ENCODE measurements at regions not wholly inside any gene's neighbourhood (a gene's known extent, or its start where the extent isn't known, plus 50 kb on each side); places are given as distances from the start of the nearest gene placed in this dataset.
A peak's percentile ranks its signal among the peaks of the same experiment; 100 is the strongest.

DNA sequence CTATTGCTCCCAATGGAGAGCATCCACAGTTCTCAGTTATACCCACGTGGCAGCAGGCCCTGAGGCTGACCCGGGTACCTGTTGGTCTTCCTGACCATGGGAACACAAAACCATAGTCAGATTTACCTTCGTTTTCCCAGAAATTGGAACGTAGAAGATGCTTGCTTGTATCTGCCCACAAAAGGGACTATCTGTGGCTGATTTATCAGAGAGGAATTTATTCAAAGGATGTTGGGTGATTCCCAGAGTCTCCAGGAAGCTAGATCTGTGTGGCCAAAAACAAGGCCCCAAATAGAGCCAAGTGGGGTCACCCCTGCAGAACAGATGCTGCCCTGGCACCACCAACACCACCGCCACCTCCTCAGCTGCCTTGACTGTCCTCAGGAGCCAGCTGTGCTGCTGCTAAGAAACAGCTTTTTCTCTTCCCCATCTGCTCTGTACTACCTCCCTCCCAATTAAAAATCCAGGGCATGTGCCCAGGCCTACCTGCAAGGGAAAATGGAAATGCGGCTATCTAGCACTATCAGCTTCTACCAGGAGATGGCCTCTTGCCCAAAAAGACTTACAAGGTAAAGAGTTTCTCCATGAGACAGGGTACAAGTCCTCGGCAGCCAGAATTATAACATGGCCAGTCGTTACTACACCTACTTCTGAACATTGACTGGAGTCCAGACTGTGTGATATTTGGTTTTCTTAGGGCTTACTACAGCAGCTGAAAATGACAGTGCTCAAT lies 128.6 kb upstream of the PLEKHG7 start:
- H3K4me3 ChIP-seq = no peak overlapping the region
- no peak overlapping the region for H3K27ac ChIP-seq (ENCODE audit: control insufficient read depth, insufficient read depth)
- no TSS peak for BruUV-seq (replicated peaks)
- H3K36me3 ChIP-seq (ENCODE audit: control insufficient read depth in 2 of 2, insufficient read depth in 2 of 2, low read length in 1 of 2) = peaks cover 0 to under 1% of the 10 kb centered on the region in 2 experiments; a peak in 1 of 4 replicates
- no peaks in the 10 kb centered on the region for H4K20me1 ChIP-seq (ENCODE audit: control insufficient read depth, insufficient read depth)
- ChIA-PET POLR2A (interaction anchor here (1.2 kb wide), 1 partner anchor 20 kb away, joined by 4 read pairs; no protein-coding TSS in a partner anchor), SMC1A (ENCODE audit: uncharacterized antibody, unreplicated experiment) (interaction anchor here (0.6 to 2.5 kb wide), 23 partner anchors 8 to 1509 kb away, joined by 3 to 19 read pairs (median 5); no protein-coding TSS in a partner anchor), RAD21 (ENCODE audit: unreplicated experiment) (interaction anchor here (0.8 to 2.2 kb wide), 9 partner anchors 10 to 1192 kb away, joined by 4 to 7 read pairs (median 5); no protein-coding TSS in a partner anchor), CTCF (interaction anchor here (0.6 to 3.2 kb wide), 18 partner anchors 9 to 1192 kb away, joined by 3 to 29 read pairs (median 4); no protein-coding TSS in a partner anchor)
- FAIRE-seq (no peak), DNase-seq (ENCODE audit: low read depth, low spot score) (no peak), ATAC-seq (peak; percentile 46)
- no peaks in the 10 kb centered on the region for H3K27me3 ChIP-seq (replicated peaks in 1 of 2; ENCODE audit: control insufficient read depth in 2 of 2, insufficient read depth in 2 of 2, low read length in 1 of 2)
- no peak overlapping the region for H3K9ac ChIP-seq (ENCODE audit: control insufficient read depth, insufficient read depth, low read length)
- H2AFZ ChIP-seq (ENCODE audit: control insufficient read depth, low read depth, low read length) = no peak overlapping the region
- TF ChIP-seq CTCF (IDR thresholded peaks at IDR 0.05 in 2 of 3, conservative IDR thresholded peaks at IDR 0.05 in 1 of 3; ENCODE audit: control insufficient read depth in 2 of 3, extremely low read depth in 1 of 3, insufficient read depth in 1 of 3, low read depth in 3 of 3, low read length in 3 of 3) (peak; percentile 34 to 43 (median 36); a peak in 5 of 6 replicates), SMC3 (IDR thresholded peaks at IDR 0.05; ENCODE audit: borderline replicate concordance, low read length) (peak; percentile 47; the same call in 1 of the 2 replicates), RAD21 (IDR thresholded peaks at IDR 0.05; ENCODE audit: insufficient read depth, low read depth, low read length) (peak; percentile 53; the same call in 1 of the 2 replicates), MTA2 (IDR thresholded peaks at IDR 0.05; ENCODE audit: low read depth) (no peak)
- peaks cover 10% of the 10 kb centered on the region; the same call in 1 of the 2 replicates for H3K4me1 ChIP-seq (ENCODE audit: control insufficient read depth, insufficient read depth, low read length)
- in situ Hi-C loops (cut with MboI) = loop anchor here (5.0 to 25.0 kb wide), 5 partner anchors 73 to 1187 kb away; partner anchors contain the start of gene BTG1
- intact Hi-C loops (cut with micrococcal nuclease; ENCODE audit: unreplicated experiment) = loop anchor here (1.0 to 10.0 kb wide), 4 partner anchors 76 to 997 kb away; no protein-coding TSS in a partner anchor
- no peaks in the 10 kb centered on the region; the same call in 2 of the 3 replicates for H3K9me3 ChIP-seq (replicated peaks; ENCODE audit: control insufficient read depth, insufficient read depth, low read length)
- H3K79me2 ChIP-seq (ENCODE audit: control insufficient read depth, insufficient read depth, low read length) = no peaks in the 10 kb centered on the region; the same call in 1 of the 2 replicates
- 71% methylated on average over 8 of the region's 8 CpGs for WGBS (ENCODE audit: insufficient coverage, insufficient replicate concordance, low lambda C conversion rate, missing lambda C conversion rate)
- H3K4me2 ChIP-seq (ENCODE audit: control insufficient read depth, insufficient read depth) = no peak overlapping the region

Measured in GM12878 (cell line).